Transverse colon (tissue), 4 donors: ENCODE measurements at regions not wholly inside any gene's neighbourhood (a gene's known extent, or its start where the extent isn't known, plus 50 kb on each side); places are given as distances from the start of the nearest gene placed in this dataset.
"Not testable (repeated sequence)": the region's sequence is repeated elsewhere in the genome, so short reads cannot be mapped to it uniquely, and the experiment has no call there.

ENCODE experiments used
- DNase-seq: peaks from one replicate; pipeline ENCODE4 v3.0.0-alpha.2; 2019
- H3K27ac ChIP-seq, 4 donors: fragments of 200-600 bp; sonication (generic); 2 replicates each; pipeline ENCODE4 v1.5.1; 2016 to 2018; ENCODE audit warnings: inconsistent platforms in 4 of 4
- H3K27me3 ChIP-seq: fragments of 200-600 bp; sonication (generic); 2 replicates; pipeline ENCODE4 v1.5.1; 2017; ENCODE audit warnings: inconsistent platforms
- H3K36me3 ChIP-seq, 4 donors: fragments of 200-600 bp; sonication (generic); 2 replicates each; pipeline ENCODE4 v1.5.1; 2017 to 2019; ENCODE audit warnings: inconsistent platforms in 4 of 4
- H3K4me1 ChIP-seq, 4 donors: fragments of 200-600 bp; sonication (generic); 2 replicates each; pipeline ENCODE4 v1.5.1; 2017 to 2020; ENCODE audit warnings: inconsistent platforms in 4 of 4
- H3K4me3 ChIP-seq, 4 donors: fragments of 200-600 bp; sonication (generic); 1 replicate in 1 of 4; 2 replicates in 3 of 4; pipeline versions ENCODE4 v1.5.1 to v1.6.1; 2017 to 2019; ENCODE audit warnings: inconsistent platforms in 4 of 4
- H3K9me3 ChIP-seq, 2 donors: fragments of 200-600 bp; sonication (generic); 2 replicates each; pipeline ENCODE4 v1.5.1; 2017 to 2019; ENCODE audit warnings: inconsistent platforms in 2 of 2
- CTCF ChIP-seq, 5 experiments: fragments of 200-600 bp in 3 of 5; fragments of 450-650 bp in 2 of 5; sonication (generic) in 3 of 5; IDR thresholded peaks; 1 replicate in 2 of 5; 2 replicates in 3 of 5; pipeline ENCODE4 v1.5.1; 2016 to 2017; ENCODE audit warnings: antibody characterized with exemption in 5 of 5, inconsistent platforms in 3 of 5, mild to moderate bottlenecking in 2 of 5, moderate library complexity in 1 of 5
- EP300 ChIP-seq: sonication (generic); formaldehyde crosslinking; IDR thresholded peaks from one replicate; pipeline ENCODE4 v1.6.1; 2017; ENCODE audit warnings: antibody characterized with exemption, low read depth
- POLR2A ChIP-seq: fragments of 450-650 bp; IDR thresholded peaks from one replicate; pipeline ENCODE4 v1.6.1; 2016; ENCODE audit warnings: antibody characterized with exemption, mild to moderate bottlenecking, moderate library complexity
- POLR2AphosphoS5 ChIP-seq, 3 donors: sonication (generic); formaldehyde crosslinking; IDR thresholded peaks; one replicate each; pipeline ENCODE4 v1.6.1; 2016; ENCODE audit warnings: antibody characterized with exemption in 3 of 3
- WGBS, 2 donors: methylation state at CpG; one replicate each; pipeline ENCODE4 v1.1.5; 2018; ENCODE audit warnings: low coverage in 1 of 2; 5-methylcytosine and 5-hydroxymethylcytosine counted together
- in situ Hi-C, 4 donors: fragments of 200-750 bp; cut with MboI; loops; one replicate each; pipeline versions ENCODE4 v1.15.0 to v1.15.1; 2017; ENCODE audit warnings: low sequenced_read_pairs in 3 of 4, low pct_ligation_motif_present in 1 of 4, low pct_unique_long_range_greater_than_20kb in 1 of 4
- intact Hi-C: fragments of 100-400 bp; cut with DNase I; formaldehyde crosslinking; loops from one replicate; pipeline ENCODE4 v1.15.1; 2023; ENCODE audit warnings: low total_unique reads

DNA sequence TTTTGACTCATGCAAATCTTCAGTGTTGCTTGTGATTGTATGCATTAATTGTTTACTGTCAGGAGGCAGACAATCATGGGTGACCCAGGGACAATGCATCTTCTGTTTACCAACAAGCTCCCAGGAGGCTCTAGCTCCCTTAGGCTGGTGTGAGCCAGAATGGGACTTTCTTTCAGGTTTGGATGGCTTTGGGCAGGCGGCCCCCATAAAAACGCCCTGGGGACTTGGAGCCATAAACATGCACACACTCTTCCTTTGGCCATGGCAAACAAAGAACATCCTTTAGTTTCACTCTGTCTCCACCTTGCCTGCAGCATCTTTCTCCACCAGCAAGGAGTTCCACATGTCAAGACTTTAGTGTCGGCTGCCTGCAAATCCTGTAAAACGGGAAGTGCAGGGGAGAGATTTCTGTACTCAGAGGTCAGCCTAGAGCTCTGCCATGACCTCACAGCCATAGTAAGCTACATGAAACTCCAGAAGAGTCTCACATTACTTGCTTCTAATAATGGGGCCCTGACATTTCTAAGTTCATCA is 127.6 kb downstream of the MAP3K7 start:
- Histone ChIP-seq H3K36me3 (no peaks in the 10 kb centered on the region), H3K4me1 (no peaks in the 10 kb centered on the region), H3K27ac (no peak overlapping the region), H3K27me3 (peaks cover 3% of the 10 kb centered on the region), H3K4me3 (no peak overlapping the region), H3K9me3 (no peaks in the 10 kb centered on the region)
- TF ChIP-seq POLR2A (no peak), CTCF (IDR thresholded peaks at IDR 0.05) (no peak), POLR2AphosphoS5 (IDR thresholded peaks at IDR 0.05) (no peak), EP300 (no peak)
- intact Hi-C loops: no loop called here
- in situ Hi-C loops: no loop called here
- 80 to 87% methylated on average over 1 to 3 of the region's 4 CpGs for WGBS, 2 donors
- DNase-seq: no peak

GRCh38 chr6:90458353-90459224 is 128.3 kb downstream of the MAP3K7 start:
- intact Hi-C loops: no loop called here
- H3K9me3 ChIP-seq: no peaks in the 10 kb centered on the region
- WGBS, 2 donors: 54 to 70% methylated on average over 3 to 10 of the region's 10 CpGs

GRCh38 chr6:90457867-90458259 is 129.0 kb downstream of the MAP3K7 start:
- Histone ChIP-seq H3K4me3 (no peak overlapping the region), H3K27me3 (peaks cover 3% of the 10 kb centered on the region), H3K36me3 (no peaks in the 10 kb centered on the region), H3K27ac (no peak overlapping the region), H3K9me3 (no peaks in the 10 kb centered on the region), H3K4me1 (no peaks in the 10 kb centered on the region)
- TF ChIP-seq EP300 (no peak), CTCF (IDR thresholded peaks at IDR 0.05) (no peak), POLR2A (no peak), POLR2AphosphoS5 (IDR thresholded peaks at IDR 0.05) (no peak)
- WGBS, 2 donors: 80% methylated on average over 2 of the region's 2 CpGs; no CpG with 5 or more reads in 1 of the 2 donors
- in situ Hi-C loops (no loop called here), intact Hi-C loops (no loop called here)
- DNase-seq: no peak

More at GRCh38 chr6:90458353-90459224, 128.3 kb downstream of the MAP3K7 start:
- Histone ChIP-seq H3K4me3 (no peak overlapping the region), H3K36me3 (no peaks in the 10 kb centered on the region), H3K27ac (no peak overlapping the region), H3K4me1 (no peaks in the 10 kb centered on the region), H3K27me3 (peaks cover 3% of the 10 kb centered on the region)
- in situ Hi-C loops: no loop called here
- DNase-seq: no peak
- TF ChIP-seq EP300 (no peak), POLR2A (no peak), CTCF (IDR thresholded peaks at IDR 0.05) (no peak), POLR2AphosphoS5 (IDR thresholded peaks at IDR 0.05) (no peak)

DNA sequence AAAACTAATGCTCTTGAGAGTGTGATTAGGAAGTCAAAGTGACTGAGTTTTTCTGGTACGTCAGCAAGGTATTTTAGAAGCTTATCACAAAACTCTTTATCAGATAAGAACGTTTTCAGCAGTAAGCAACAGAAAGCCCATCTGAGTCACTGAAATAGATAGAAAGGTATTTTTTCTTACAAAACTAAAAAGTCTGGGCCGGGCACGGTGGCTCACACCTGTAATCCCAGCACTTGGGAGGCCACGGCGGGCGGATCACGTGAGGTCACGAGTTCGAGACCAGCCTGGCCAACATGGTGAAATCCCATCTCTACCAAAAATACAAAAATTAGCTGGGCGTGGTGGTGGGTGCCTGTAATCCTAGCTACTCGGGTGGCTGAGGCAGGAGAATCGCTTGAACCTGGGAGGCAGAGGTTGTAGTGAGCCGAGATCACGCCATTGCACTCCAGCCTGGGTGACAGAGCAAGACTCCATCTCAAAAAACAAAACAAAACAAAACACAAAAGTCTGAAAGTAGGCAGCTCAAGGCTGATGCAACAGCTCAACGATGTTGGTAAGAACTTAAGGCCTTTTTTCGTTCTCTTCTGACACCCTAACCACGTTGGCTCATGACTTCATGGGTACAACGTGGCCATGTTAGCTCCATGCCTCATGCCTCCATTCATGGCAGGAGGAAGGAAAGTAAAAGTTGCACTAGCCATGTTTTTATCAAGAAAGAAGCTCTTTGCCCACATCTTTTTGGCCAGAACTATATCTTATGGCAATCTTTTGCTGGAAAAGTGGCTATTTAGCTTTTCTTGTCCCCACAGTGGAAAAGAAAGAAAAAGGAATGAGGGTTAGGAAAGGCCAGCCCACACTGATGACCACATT is 129.6 kb downstream of the MAP3K7 start:
- H3K9me3 ChIP-seq, H3K27ac ChIP-seq, intact Hi-C loops, H3K36me3 ChIP-seq, H3K4me1 ChIP-seq, H3K4me3 ChIP-seq, H3K27me3 ChIP-seq, in situ Hi-C loops, DNase-seq: not testable (repeated sequence)
- 87% methylated on average over 17 to 19 of the region's 19 CpGs for WGBS, 2 donors
